ENCODE measurements at regions not wholly inside any gene's neighbourhood (a gene's known extent, or its start where the extent isn't known, plus 50 kb on each side); places are given as distances from the start of the nearest gene placed in this dataset.
"Not testable (repeated sequence)": the region's sequence is repeated elsewhere in the genome, so short reads cannot be mapped to it uniquely, and the experiment has no call there.

- no peak for DNase-seq (ENCODE audit: low spot score)
These were observed 124.8 kb downstream of the BDH1 start for GRCh38 chr3:197430934-197431333.

- no peak for DNase-seq (ENCODE audit: low spot score)
These were observed 125.3 kb downstream of the BDH1 start for GRCh38 chr3:197430502-197430901.

- DNase-seq (ENCODE audit: low spot score) = no peak
These were observed 126.8 kb downstream of the BDH1 start for GRCh38 chr3:197428952-197429351.

- DNase-seq (ENCODE audit: low spot score) = peak; percentile 4
These were observed 127.5 kb downstream of the BDH1 start for GRCh38 chr3:197428117-197428801.

GRCh38 chr3:197427021-197427420 is 128.6 kb upstream of the DLG1 start:
- no peak for DNase-seq (ENCODE audit: low spot score)

- no peak for DNase-seq (ENCODE audit: low spot score)
These were observed 127.7 kb upstream of the DLG1 start for GRCh38 chr3:197426121-197426566.

- DNase-seq (ENCODE audit: low spot score) = no peak
These were observed 127.2 kb upstream of the DLG1 start for GRCh38 chr3:197425485-197426120.

- no peak for DNase-seq (ENCODE audit: low spot score)
These were observed 126.5 kb upstream of the DLG1 start for GRCh38 chr3:197424674-197425484.

- no peak for DNase-seq (ENCODE audit: low spot score)
These were observed 125.9 kb upstream of the DLG1 start for GRCh38 chr3:197424266-197424665.

- no peak for DNase-seq (ENCODE audit: low spot score)
These were observed 125.0 kb upstream of the DLG1 start for GRCh38 chr3:197423376-197423775.

GRCh38 chr3:197422506-197422905 is 124.1 kb upstream of the DLG1 start:
- no peak for DNase-seq (ENCODE audit: low spot score)

GRCh38 chr3:197421021-197421420 is 122.6 kb upstream of the DLG1 start:
- no peak for DNase-seq (ENCODE audit: low spot score)

- DNase-seq (ENCODE audit: low spot score) = no peak
These were observed 122.2 kb upstream of the DLG1 start for GRCh38 chr3:197420566-197420965.

GRCh38 chr3:197420115-197420514 is 121.7 kb upstream of the DLG1 start:
- DNase-seq (ENCODE audit: low spot score) = no peak

- no peak for DNase-seq (ENCODE audit: low spot score)
These were observed 121.3 kb upstream of the DLG1 start for GRCh38 chr3:197419696-197420095.

GRCh38 chr3:197417911-197418618 is 119.7 kb upstream of the DLG1 start:
- no peak for DNase-seq (ENCODE audit: low spot score)

- no peak for DNase-seq (ENCODE audit: low spot score)
These were observed 119.0 kb upstream of the DLG1 start for GRCh38 chr3:197417441-197417840.

GRCh38 chr3:197411899-197412298 is 113.5 kb upstream of the DLG1 start:
- not testable (repeated sequence) for DNase-seq (ENCODE audit: low spot score)

- DNase-seq (ENCODE audit: low spot score) = not testable (repeated sequence)
These were observed 111.8 kb upstream of the DLG1 start for GRCh38 chr3:197410170-197410569.

- no peak for DNase-seq (ENCODE audit: low spot score)
These were observed 110.0 kb upstream of the DLG1 start for GRCh38 chr3:197408177-197408957.

GRCh38 chr3:197407526-197407925 is 109.1 kb upstream of the DLG1 start:
- DNase-seq (ENCODE audit: low spot score) = no peak

GRCh38 chr3:197407053-197407452 is 108.6 kb upstream of the DLG1 start:
- DNase-seq (ENCODE audit: low spot score) = no peak
